Activated gamma-delta T cell (primary cell): ENCODE measurements at regions not wholly inside any gene's neighbourhood (a gene's known extent, or its start where the extent isn't known, plus 50 kb on each side); places are given as distances from the start of the nearest gene placed in this dataset.
"Not testable (repeated sequence)": the region's sequence is repeated elsewhere in the genome, so short reads cannot be mapped to it uniquely, and the experiment has no call there.

ENCODE experiments used
- DNase-seq: peaks from one replicate; lab custom pipeline; 2025; lab: John Stamatoyannopoulos, UW

- DNase-seq = no peak
Measured at GRCh38 chr13:61215116-61215515, 200.5 kb downstream of the PCDH20 start.

- no peak for DNase-seq
Measured at GRCh38 chr13:61214551-61214950, 201.1 kb downstream of the PCDH20 start.

GRCh38 chr13:61205898-61206297, 209.8 kb downstream of the PCDH20 start:
- not testable (repeated sequence) for DNase-seq

GRCh38 chr13:61204025-61204424, 211.6 kb downstream of the PCDH20 start:
- DNase-seq = no peak

- DNase-seq = no peak
Measured at GRCh38 chr13:61202042-61202441, 213.6 kb downstream of the PCDH20 start.

GRCh38 chr13:61192826-61193225, 222.8 kb downstream of the PCDH20 start:
- DNase-seq = no peak

GRCh38 chr13:61188057-61188456, 227.6 kb downstream of the PCDH20 start:
- no peak for DNase-seq

- DNase-seq = no peak
Measured at GRCh38 chr13:61187471-61187870, 228.2 kb downstream of the PCDH20 start.

GRCh38 chr13:61183670-61184069, 232.0 kb downstream of the PCDH20 start:
- DNase-seq = no peak

- no peak for DNase-seq
Measured at GRCh38 chr13:61180234-61180633, 235.4 kb downstream of the PCDH20 start.

- DNase-seq = no peak
Measured at GRCh38 chr13:61179741-61180140, 235.9 kb downstream of the PCDH20 start.

GRCh38 chr13:61170856-61171255, 244.8 kb downstream of the PCDH20 start:
- no peak for DNase-seq

GRCh38 chr13:61162636-61163035, 253.0 kb downstream of the PCDH20 start:
- no peak for DNase-seq

- no peak for DNase-seq
Measured at GRCh38 chr13:61162106-61162505, 253.5 kb downstream of the PCDH20 start.

GRCh38 chr13:61156753-61157152, 258.9 kb downstream of the PCDH20 start:
- DNase-seq = no peak

GRCh38 chr13:61151062-61151461, 264.6 kb downstream of the PCDH20 start:
- no peak for DNase-seq

GRCh38 chr13:61149331-61149730, 266.3 kb downstream of the PCDH20 start:
- DNase-seq = no peak

- DNase-seq = no peak
Measured at GRCh38 chr13:61148691-61149315, 266.8 kb downstream of the PCDH20 start.

- DNase-seq = no peak
Measured at GRCh38 chr13:61148211-61148610, 267.4 kb downstream of the PCDH20 start.

GRCh38 chr13:61146571-61146970, 269.1 kb downstream of the PCDH20 start:
- DNase-seq = no peak

- no peak for DNase-seq
Measured at GRCh38 chr13:61146158-61146557, 269.5 kb downstream of the PCDH20 start.

- no peak for DNase-seq
Measured at GRCh38 chr13:61144834-61145593, 270.6 kb downstream of the PCDH20 start.

- no peak for DNase-seq
Measured at GRCh38 chr13:61144301-61144700, 271.3 kb downstream of the PCDH20 start.

GRCh38 chr13:61142506-61142905, 273.1 kb downstream of the PCDH20 start:
- DNase-seq = no peak
